SK-N-SH treated with all-trans-retinoic acid at 6 μM for 48 hours (cell line): ENCODE measurements at regions not wholly inside any gene's neighbourhood (a gene's known extent, or its start where the extent isn't known, plus 50 kb on each side); places are given as distances from the start of the nearest gene placed in this dataset.

Experiments
- ATAC-seq: fragments of 200-7000 bp; cut with Tn5 transposase; 3 replicates; pipeline ENCODE4 v1.9.1; 2020; ENCODE audit warnings: mild to moderate bottlenecking, moderate library complexity
- ARNTL ChIP-seq: fragments of 450-650 bp; formaldehyde crosslinking; IDR thresholded peaks from 2 replicates; pipeline ENCODE4 v1.5.0; 2020; ENCODE audit warnings: low read depth, mild to moderate bottlenecking, moderate library complexity, borderline replicate concordance
- BACH2 ChIP-seq: fragments of 250-450 bp; sonication (Bioruptor Pico); IDR thresholded peaks from 2 replicates; pipeline ENCODE4 v1.9.0; 2021; ENCODE audit warnings: mild to moderate bottlenecking, borderline replicate concordance
- CREB5 ChIP-seq: fragments of 250-450 bp; sonication (Bioruptor Pico); IDR thresholded peaks from 2 replicates; pipeline ENCODE4 v1.5.1; 2020; ENCODE audit warnings: low read depth, mild to moderate bottlenecking, moderate library complexity
- CSDC2 ChIP-seq: fragments of 250-450 bp; sonication (Bioruptor Pico); IDR thresholded peaks from 2 replicates; pipeline ENCODE4 v1.5.0; 2020; ENCODE audit warnings: mild to moderate bottlenecking, moderate library complexity
- CSRNP3 ChIP-seq: fragments of 250-450 bp; sonication (Bioruptor Pico); IDR thresholded peaks from 2 replicates; pipeline ENCODE4 v1.5.1; 2021; ENCODE audit warnings: mild to moderate bottlenecking, moderate library complexity
- ESRRG ChIP-seq: fragments of 250-450 bp; sonication (Bioruptor Pico); IDR thresholded peaks from 2 replicates; pipeline ENCODE4 v1.6.1; 2021; ENCODE audit warnings: mild to moderate bottlenecking
- GLIS3 ChIP-seq: fragments of 250-450 bp; sonication (Bioruptor Pico); IDR thresholded peaks from 2 replicates; pipeline ENCODE4 v1.5.0; 2020; ENCODE audit warnings: mild to moderate bottlenecking, moderate library complexity
- ISL1 ChIP-seq: fragments of 250-450 bp; sonication (Bioruptor Pico); IDR thresholded peaks from 2 replicates; pipeline ENCODE4 v2.1.2; 2022; ENCODE audit warnings: mild to moderate bottlenecking, moderate library complexity
- OSR1 ChIP-seq: fragments of 250-450 bp; sonication (Bioruptor Pico); IDR thresholded peaks from 2 replicates; pipeline ENCODE4 v1.8.0; 2022; ENCODE audit warnings: moderate library complexity, mild to moderate bottlenecking, inconsistent platforms
- POU6F1 ChIP-seq: fragments of 250-450 bp; sonication (Bioruptor Pico); IDR thresholded peaks from 2 replicates; pipeline ENCODE4 v1.8.0; 2021; ENCODE audit warnings: low read depth, mild to moderate bottlenecking, moderate library complexity, borderline replicate concordance
- PPARA ChIP-seq: fragments of 250-450 bp; sonication (Bioruptor Pico); IDR thresholded peaks from 2 replicates; pipeline ENCODE4 v1.5.0; 2020; ENCODE audit warnings: mild to moderate bottlenecking, borderline replicate concordance
- RARB ChIP-seq: fragments of 250-450 bp; sonication (Bioruptor Pico); IDR thresholded peaks from 2 replicates; pipeline ENCODE4 v1.8.0; 2021; ENCODE audit warnings: mild to moderate bottlenecking, moderate library complexity
- SNAI2 ChIP-seq: fragments of 250-450 bp; sonication (Bioruptor Pico); IDR thresholded peaks from 2 replicates; pipeline ENCODE4 v1.5.0; 2020; ENCODE audit warnings: mild to moderate bottlenecking, moderate library complexity
- TCF4 ChIP-seq: fragments of 250-450 bp; sonication (Bioruptor Pico); IDR thresholded peaks from 2 replicates; pipeline ENCODE4 v1.8.0; 2021; ENCODE audit warnings: mild to moderate bottlenecking, moderate library complexity, borderline replicate concordance
- TOX ChIP-seq: fragments of 250-450 bp; sonication (Bioruptor Pico); IDR thresholded peaks from 2 replicates; pipeline ENCODE4 v1.8.0; 2021; ENCODE audit warnings: mild to moderate bottlenecking, moderate library complexity, borderline replicate concordance
- TSHZ2 ChIP-seq: fragments of 250-450 bp; sonication (Bioruptor Pico); IDR thresholded peaks from 2 replicates; pipeline ENCODE4 v1.5.0; 2020; ENCODE audit warnings: mild to moderate bottlenecking, moderate library complexity
- ZFP3 ChIP-seq: fragments of 250-450 bp; sonication (Bioruptor Pico); IDR thresholded peaks from 2 replicates; pipeline ENCODE4 v1.5.0; 2020; ENCODE audit warnings: mild to moderate bottlenecking, moderate library complexity
- ZNF70 ChIP-seq: fragments of 450-650 bp; formaldehyde crosslinking; IDR thresholded peaks from 2 replicates; pipeline ENCODE4 v1.5.0; 2020; ENCODE audit warnings: mild to moderate bottlenecking, moderate library complexity
- ZNF8 ChIP-seq: fragments of 450-650 bp; formaldehyde crosslinking; IDR thresholded peaks from 2 replicates; pipeline ENCODE4 v1.5.0; 2020; ENCODE audit warnings: mild to moderate bottlenecking, moderate library complexity

- TF ChIP-seq ZNF8 (CRISPR knock-in tag) (no peak), TSHZ2 (CRISPR knock-in tag) (no peak), OSR1 (no peak), GLIS3 (no peak), CREB5 (CRISPR knock-in tag) (no peak), ESRRG (CRISPR knock-in tag) (no peak), ZFP3 (no peak), BACH2 (CRISPR knock-in tag) (no peak), CSDC2 (CRISPR knock-in tag) (no peak)
- no peak for ATAC-seq
Observed at GRCh38 chr12:98146043-98146442, 369.3 kb upstream of the TMPO start.

- no peak for ATAC-seq
- TF ChIP-seq POU6F1 (CRISPR knock-in tag): no peak
Observed at GRCh38 chr12:98146487-98146886, 368.9 kb upstream of the TMPO start.

- TF ChIP-seq SNAI2 (CRISPR knock-in tag) (no peak), PPARA (CRISPR knock-in tag) (no peak), ZNF70 (no peak), OSR1 (no peak), POU6F1 (CRISPR knock-in tag) (no peak), TCF4 (CRISPR knock-in tag) (no peak), RARB (no peak), ESRRG (CRISPR knock-in tag) (no peak)
- ATAC-seq: no peak
Observed at GRCh38 chr12:98149270-98149669, 366.1 kb upstream of the TMPO start.

GRCh38 chr12:98149691-98150210 lies 365.6 kb upstream of the TMPO start:
- no peak for TF ChIP-seq CSRNP3 (CRISPR knock-in tag)
- no peak for TF ChIP-seq ZNF70
- no peak for TF ChIP-seq ZFP3
- no peak for TF ChIP-seq BACH2 (CRISPR knock-in tag)
- no peak for ATAC-seq

- no peak for ATAC-seq
- TF ChIP-seq RARB (no peak), CSRNP3 (CRISPR knock-in tag) (no peak), POU6F1 (CRISPR knock-in tag) (no peak), ISL1 (CRISPR knock-in tag) (no peak), PPARA (CRISPR knock-in tag) (no peak), ARNTL (CRISPR knock-in tag) (no peak), GLIS3 (no peak), CREB5 (CRISPR knock-in tag) (no peak), TOX (CRISPR knock-in tag) (no peak), SNAI2 (CRISPR knock-in tag) (no peak), TCF4 (CRISPR knock-in tag) (no peak)
Observed at GRCh38 chr12:98151105-98151590, 364.2 kb upstream of the TMPO start.
